GM23338 (cell line): ENCODE measurements at regions not wholly inside any gene's neighbourhood (a gene's known extent, or its start where the extent isn't known, plus 50 kb on each side); places are given as distances from the start of the nearest gene placed in this dataset.

Experiments used
- ATAC-seq: fragments of 200-7000 bp; cut with Tn5 transposase; 3 replicates; pipeline ENCODE4 v1.9.1; 2020
- DNase-seq: peaks from one replicate; pipeline ENCODE4 v3.0.0-alpha.2; 2015; ENCODE audit warnings: low spot score
- H2AFZ ChIP-seq: fragments of 200-600 bp; sonication (generic); 2 replicates; pipeline ENCODE4 v1.8.0; 2016; ENCODE audit warnings: antibody characterized with exemption, mild to moderate bottlenecking, moderate library complexity
- H3F3A ChIP-seq: fragments of 200-600 bp; sonication (generic); replicated peaks from 2 replicates; pipeline ENCODE4 v1.8.0; 2017; ENCODE audit warnings: antibody characterized with exemption, mixed run types, low read depth
- H3K27ac ChIP-seq: fragments of 200-600 bp; sonication (generic); 2 replicates; pipeline ENCODE4 v1.6.1; 2016; ENCODE audit warnings: low read depth
- H3K27me3 ChIP-seq: fragments of 200-600 bp; sonication (generic); 2 replicates; pipeline ENCODE4 v1.8.0; 2016; ENCODE audit warnings: mild to moderate bottlenecking, mixed run types, moderate library complexity; ENCODE audit not compliant: insufficient read depth
- H3K36me3 ChIP-seq: fragments of 200-600 bp; sonication (generic); 2 replicates; pipeline ENCODE4 v1.8.0; 2016; ENCODE audit warnings: mild to moderate bottlenecking; ENCODE audit not compliant: insufficient read depth
- H3K4me1 ChIP-seq: fragments of 200-600 bp; sonication (generic); 2 replicates; pipeline ENCODE4 v1.8.0; 2016; ENCODE audit warnings: mild to moderate bottlenecking, moderate library complexity; ENCODE audit not compliant: insufficient read depth
- H3K4me2 ChIP-seq: fragments of 200-600 bp; sonication (generic); 2 replicates; pipeline ENCODE4 v1.7.1; 2017; ENCODE audit warnings: mixed run types
- H3K4me3 ChIP-seq: fragments of 200-600 bp; sonication (generic); 2 replicates; pipeline ENCODE4 v1.6.1; 2016; ENCODE audit warnings: mixed run types
- H3K79me2 ChIP-seq: fragments of 200-600 bp; sonication (generic); replicated peaks from 2 replicates; pipeline ENCODE4 v1.8.0; 2017; ENCODE audit warnings: mild to moderate bottlenecking; ENCODE audit not compliant: insufficient read depth
- H3K9me2 ChIP-seq: fragments of 200-600 bp; sonication (generic); 2 replicates; pipeline ENCODE4 v1.8.0; 2017; ENCODE audit not compliant: insufficient read depth
- H4K20me1 ChIP-seq: fragments of 200-600 bp; sonication (generic); replicated peaks from 2 replicates; pipeline ENCODE4 v1.8.0; 2017; ENCODE audit warnings: mild to moderate bottlenecking; ENCODE audit not compliant: insufficient read depth
- H3K27ac Mint-ChIP-seq: 2 replicates; pipeline ENCODE4 v1.8.0; 2020; ENCODE audit warnings: inconsistent platforms, mild to moderate bottlenecking, moderate library complexity, mixed read lengths
- H3K27me3 Mint-ChIP-seq: 3 replicates; pipeline ENCODE4 v1.8.0; 2022; ENCODE audit warnings: low read depth, mild to moderate bottlenecking, moderate library complexity, mixed read lengths, inconsistent platforms; ENCODE audit not compliant: insufficient read depth, poor library complexity
- H3K36me3 Mint-ChIP-seq: 3 replicates; pipeline ENCODE4 v1.8.0; 2021; ENCODE audit warnings: low read depth, mild to moderate bottlenecking, inconsistent platforms, moderate library complexity, mixed read lengths
- H3K4me1 Mint-ChIP-seq: 3 replicates; pipeline ENCODE4 v1.8.0; 2020; ENCODE audit warnings: mild to moderate bottlenecking, inconsistent platforms, mixed read lengths
- H3K4me3 Mint-ChIP-seq: 3 replicates; pipeline ENCODE4 v1.8.0; 2021; ENCODE audit warnings: moderate library complexity, mild to moderate bottlenecking, inconsistent platforms, mixed read lengths
- H3K9me3 Mint-ChIP-seq: 3 replicates; pipeline ENCODE4 v1.8.0; 2020; ENCODE audit warnings: moderate library complexity, mild to moderate bottlenecking, inconsistent platforms, mixed read lengths
- CREB1 ChIP-seq: fragments of 250-450 bp; sonication (Bioruptor Pico); IDR thresholded peaks from 2 replicates; pipeline ENCODE4 v1.5.0; 2020; ENCODE audit warnings: low read depth, mild to moderate bottlenecking, moderate library complexity
- EZH2 ChIP-seq: fragments of 200-600 bp; sonication (generic); IDR thresholded peaks from one replicate; pipeline ENCODE4 v1.8.0; 2017; ENCODE audit warnings: antibody characterized with exemption, mild to moderate bottlenecking, low read depth; ENCODE audit not compliant: unreplicated experiment
- JUNB ChIP-seq: IDR thresholded peaks from one replicate; pipeline ENCODE4 v1.6.1; 2016; ENCODE audit warnings: antibody characterized with exemption; ENCODE audit not compliant: unreplicated experiment
- NANOG ChIP-seq: IDR thresholded peaks from 2 replicates; pipeline ENCODE4 v1.6.1; 2016; ENCODE audit warnings: antibody characterized with exemption, borderline replicate concordance
- STAT1 ChIP-seq: IDR thresholded peaks from one replicate; pipeline ENCODE4 v1.6.1; 2016; ENCODE audit warnings: antibody characterized with exemption; ENCODE audit not compliant: unreplicated experiment
- ZNF331 ChIP-seq: fragments of 250-450 bp; sonication (Bioruptor Pico); IDR thresholded peaks from 2 replicates; pipeline ENCODE4 v1.5.0; 2020; ENCODE audit warnings: low read depth, mild to moderate bottlenecking, moderate library complexity
- TF ChIP-seq, protein P1 (sequence below): fragments of 250-450 bp; sonication (Bioruptor Pico); IDR thresholded peaks from 2 replicates; pipeline ENCODE4 v1.5.0; 2020; ENCODE audit warnings: mild to moderate bottlenecking, moderate library complexity
- TF ChIP-seq, protein P2 (sequence below), 2 experiments: fragments of 200-600 bp in 1 of 2; sonication (generic) in 1 of 2; conservative IDR thresholded peaks; 2 replicates each; pipeline versions ENCODE4 v1.5.1 to v1.6.1; 2016 to 2017; ENCODE audit warnings: antibody characterized with exemption in 2 of 2, low read depth in 2 of 2, mild to moderate bottlenecking in 2 of 2, moderate library complexity in 1 of 2
- TF ChIP-seq, protein P3 (sequence below): IDR thresholded peaks from one replicate; pipeline ENCODE4 v1.6.1; 2018; ENCODE audit warnings: antibody characterized with exemption; ENCODE audit not compliant: unreplicated experiment

- TF ChIP-seq, protein P1, sequence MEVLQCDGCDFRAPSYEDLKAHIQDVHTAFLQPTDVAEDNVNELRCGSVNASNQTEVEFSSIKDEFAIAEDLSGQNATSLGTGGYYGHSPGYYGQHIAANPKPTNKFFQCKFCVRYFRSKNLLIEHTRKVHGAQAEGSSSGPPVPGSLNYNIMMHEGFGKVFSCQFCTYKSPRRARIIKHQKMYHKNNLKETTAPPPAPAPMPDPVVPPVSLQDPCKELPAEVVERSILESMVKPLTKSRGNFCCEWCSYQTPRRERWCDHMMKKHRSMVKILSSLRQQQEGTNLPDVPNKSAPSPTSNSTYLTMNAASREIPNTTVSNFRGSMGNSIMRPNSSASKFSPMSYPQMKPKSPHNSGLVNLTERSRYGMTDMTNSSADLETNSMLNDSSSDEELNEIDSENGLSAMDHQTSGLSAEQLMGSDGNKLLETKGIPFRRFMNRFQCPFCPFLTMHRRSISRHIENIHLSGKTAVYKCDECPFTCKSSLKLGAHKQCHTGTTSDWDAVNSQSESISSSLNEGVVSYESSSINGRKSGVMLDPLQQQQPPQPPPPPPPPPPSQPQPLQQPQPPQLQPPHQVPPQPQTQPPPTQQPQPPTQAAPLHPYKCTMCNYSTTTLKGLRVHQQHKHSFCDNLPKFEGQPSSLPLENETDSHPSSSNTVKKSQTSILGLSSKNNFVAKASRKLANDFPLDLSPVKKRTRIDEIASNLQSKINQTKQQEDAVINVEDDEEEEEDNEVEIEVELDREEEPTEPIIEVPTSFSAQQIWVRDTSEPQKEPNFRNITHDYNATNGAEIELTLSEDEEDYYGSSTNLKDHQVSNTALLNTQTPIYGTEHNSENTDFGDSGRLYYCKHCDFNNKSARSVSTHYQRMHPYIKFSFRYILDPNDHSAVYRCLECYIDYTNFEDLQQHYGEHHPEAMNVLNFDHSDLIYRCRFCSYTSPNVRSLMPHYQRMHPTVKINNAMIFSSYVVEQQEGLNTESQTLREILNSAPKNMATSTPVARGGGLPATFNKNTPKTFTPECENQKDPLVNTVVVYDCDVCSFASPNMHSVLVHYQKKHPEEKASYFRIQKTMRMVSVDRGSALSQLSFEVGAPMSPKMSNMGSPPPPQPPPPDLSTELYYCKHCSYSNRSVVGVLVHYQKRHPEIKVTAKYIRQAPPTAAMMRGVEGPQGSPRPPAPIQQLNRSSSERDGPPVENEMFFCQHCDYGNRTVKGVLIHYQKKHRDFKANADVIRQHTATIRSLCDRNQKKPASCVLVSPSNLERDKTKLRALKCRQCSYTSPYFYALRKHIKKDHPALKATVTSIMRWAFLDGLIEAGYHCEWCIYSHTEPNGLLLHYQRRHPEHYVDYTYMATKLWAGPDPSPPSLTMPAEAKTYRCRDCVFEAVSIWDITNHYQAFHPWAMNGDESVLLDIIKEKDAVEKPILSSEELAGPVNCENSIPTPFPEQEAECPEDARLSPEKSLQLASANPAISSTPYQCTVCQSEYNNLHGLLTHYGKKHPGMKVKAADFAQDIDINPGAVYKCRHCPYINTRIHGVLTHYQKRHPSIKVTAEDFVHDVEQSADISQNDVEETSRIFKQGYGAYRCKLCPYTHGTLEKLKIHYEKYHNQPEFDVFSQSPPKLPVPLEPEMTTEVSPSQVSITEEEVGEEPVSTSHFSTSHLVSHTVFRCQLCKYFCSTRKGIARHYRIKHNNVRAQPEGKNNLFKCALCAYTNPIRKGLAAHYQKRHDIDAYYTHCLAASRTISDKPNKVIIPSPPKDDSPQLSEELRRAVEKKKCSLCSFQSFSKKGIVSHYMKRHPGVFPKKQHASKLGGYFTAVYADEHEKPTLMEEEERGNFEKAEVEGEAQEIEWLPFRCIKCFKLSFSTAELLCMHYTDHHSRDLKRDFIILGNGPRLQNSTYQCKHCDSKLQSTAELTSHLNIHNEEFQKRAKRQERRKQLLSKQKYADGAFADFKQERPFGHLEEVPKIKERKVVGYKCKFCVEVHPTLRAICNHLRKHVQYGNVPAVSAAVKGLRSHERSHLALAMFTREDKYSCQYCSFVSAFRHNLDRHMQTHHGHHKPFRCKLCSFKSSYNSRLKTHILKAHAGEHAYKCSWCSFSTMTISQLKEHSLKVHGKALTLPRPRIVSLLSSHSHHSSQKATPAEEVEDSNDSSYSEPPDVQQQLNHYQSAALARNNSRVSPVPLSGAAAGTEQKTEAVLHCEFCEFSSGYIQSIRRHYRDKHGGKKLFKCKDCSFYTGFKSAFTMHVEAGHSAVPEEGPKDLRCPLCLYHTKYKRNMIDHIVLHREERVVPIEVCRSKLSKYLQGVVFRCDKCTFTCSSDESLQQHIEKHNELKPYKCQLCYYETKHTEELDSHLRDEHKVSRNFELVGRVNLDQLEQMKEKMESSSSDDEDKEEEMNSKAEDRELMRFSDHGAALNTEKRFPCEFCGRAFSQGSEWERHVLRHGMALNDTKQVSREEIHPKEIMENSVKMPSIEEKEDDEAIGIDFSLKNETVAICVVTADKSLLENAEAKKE (CRISPR knock-in tag) = no peak
- no peak for TF ChIP-seq JUNB
- no peak for TF ChIP-seq ZNF331 (CRISPR knock-in tag)
- TF ChIP-seq NANOG = no peak
- no peak for TF ChIP-seq STAT1
- TF ChIP-seq, protein P2, sequence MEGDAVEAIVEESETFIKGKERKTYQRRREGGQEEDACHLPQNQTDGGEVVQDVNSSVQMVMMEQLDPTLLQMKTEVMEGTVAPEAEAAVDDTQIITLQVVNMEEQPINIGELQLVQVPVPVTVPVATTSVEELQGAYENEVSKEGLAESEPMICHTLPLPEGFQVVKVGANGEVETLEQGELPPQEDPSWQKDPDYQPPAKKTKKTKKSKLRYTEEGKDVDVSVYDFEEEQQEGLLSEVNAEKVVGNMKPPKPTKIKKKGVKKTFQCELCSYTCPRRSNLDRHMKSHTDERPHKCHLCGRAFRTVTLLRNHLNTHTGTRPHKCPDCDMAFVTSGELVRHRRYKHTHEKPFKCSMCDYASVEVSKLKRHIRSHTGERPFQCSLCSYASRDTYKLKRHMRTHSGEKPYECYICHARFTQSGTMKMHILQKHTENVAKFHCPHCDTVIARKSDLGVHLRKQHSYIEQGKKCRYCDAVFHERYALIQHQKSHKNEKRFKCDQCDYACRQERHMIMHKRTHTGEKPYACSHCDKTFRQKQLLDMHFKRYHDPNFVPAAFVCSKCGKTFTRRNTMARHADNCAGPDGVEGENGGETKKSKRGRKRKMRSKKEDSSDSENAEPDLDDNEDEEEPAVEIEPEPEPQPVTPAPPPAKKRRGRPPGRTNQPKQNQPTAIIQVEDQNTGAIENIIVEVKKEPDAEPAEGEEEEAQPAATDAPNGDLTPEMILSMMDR (conservative IDR thresholded peaks at IDR 0.05; ENCODE audit: low read depth in 2 of 2) = no peak
- TF ChIP-seq CREB1 (CRISPR knock-in tag) = no peak
Observed at GRCh38 chr9:113769412-113769811, 106.7 kb upstream of the ZNF618 start (continued).

DNA sequence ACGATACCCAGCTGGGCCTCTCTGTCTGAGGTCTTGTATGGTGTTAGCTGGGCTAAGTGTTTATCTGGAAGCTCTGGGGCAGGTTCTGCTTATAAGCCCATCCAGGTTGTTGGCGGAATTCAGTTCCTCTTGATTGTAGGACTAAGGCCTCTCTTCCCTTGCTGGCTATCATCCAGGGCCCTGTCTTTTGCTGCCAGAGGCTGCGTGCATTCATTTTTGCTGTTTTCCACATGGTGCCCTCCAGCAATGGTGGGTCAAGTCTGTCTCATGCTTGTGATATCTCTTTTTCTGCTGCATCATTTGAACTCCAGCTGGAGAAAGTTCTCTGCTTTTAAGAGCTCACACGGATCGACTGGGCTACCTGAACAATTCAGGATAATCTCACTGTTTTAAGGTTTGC lies 105.7 kb upstream of the ZNF618 start:
- H2AFZ ChIP-seq = no peak overlapping the region; the same call in 1 of the 2 replicates
- no peaks in the 10 kb centered on the region for H3K4me1 ChIP-seq
- no peak overlapping the region for H3K4me2 ChIP-seq
- DNase-seq (no peak), ATAC-seq (no peak)
- Mint-ChIP-seq H3K27ac (no peak overlapping the region), H3K4me1 (no peaks in the 10 kb centered on the region), H3K4me3 (no peak overlapping the region), H3K36me3 (no peaks in the 10 kb centered on the region), H3K27me3 (peaks cover 3% of the 10 kb centered on the region), H3K9me3 (no peaks in the 10 kb centered on the region)
- H3K27me3 ChIP-seq = no peaks in the 10 kb centered on the region
- no peaks in the 10 kb centered on the region for H3K79me2 ChIP-seq
- no peaks in the 10 kb centered on the region for H3K9me2 ChIP-seq
- no peaks in the 10 kb centered on the region for H4K20me1 ChIP-seq
- H3K4me3 ChIP-seq = no peak overlapping the region
- H3F3A ChIP-seq = no peaks in the 10 kb centered on the region
- H3K27ac ChIP-seq = no peak overlapping the region
- TF ChIP-seq, protein P3, sequence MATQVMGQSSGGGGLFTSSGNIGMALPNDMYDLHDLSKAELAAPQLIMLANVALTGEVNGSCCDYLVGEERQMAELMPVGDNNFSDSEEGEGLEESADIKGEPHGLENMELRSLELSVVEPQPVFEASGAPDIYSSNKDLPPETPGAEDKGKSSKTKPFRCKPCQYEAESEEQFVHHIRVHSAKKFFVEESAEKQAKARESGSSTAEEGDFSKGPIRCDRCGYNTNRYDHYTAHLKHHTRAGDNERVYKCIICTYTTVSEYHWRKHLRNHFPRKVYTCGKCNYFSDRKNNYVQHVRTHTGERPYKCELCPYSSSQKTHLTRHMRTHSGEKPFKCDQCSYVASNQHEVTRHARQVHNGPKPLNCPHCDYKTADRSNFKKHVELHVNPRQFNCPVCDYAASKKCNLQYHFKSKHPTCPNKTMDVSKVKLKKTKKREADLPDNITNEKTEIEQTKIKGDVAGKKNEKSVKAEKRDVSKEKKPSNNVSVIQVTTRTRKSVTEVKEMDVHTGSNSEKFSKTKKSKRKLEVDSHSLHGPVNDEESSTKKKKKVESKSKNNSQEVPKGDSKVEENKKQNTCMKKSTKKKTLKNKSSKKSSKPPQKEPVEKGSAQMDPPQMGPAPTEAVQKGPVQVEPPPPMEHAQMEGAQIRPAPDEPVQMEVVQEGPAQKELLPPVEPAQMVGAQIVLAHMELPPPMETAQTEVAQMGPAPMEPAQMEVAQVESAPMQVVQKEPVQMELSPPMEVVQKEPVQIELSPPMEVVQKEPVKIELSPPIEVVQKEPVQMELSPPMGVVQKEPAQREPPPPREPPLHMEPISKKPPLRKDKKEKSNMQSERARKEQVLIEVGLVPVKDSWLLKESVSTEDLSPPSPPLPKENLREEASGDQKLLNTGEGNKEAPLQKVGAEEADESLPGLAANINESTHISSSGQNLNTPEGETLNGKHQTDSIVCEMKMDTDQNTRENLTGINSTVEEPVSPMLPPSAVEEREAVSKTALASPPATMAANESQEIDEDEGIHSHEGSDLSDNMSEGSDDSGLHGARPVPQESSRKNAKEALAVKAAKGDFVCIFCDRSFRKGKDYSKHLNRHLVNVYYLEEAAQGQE = no peak
- TF ChIP-seq EZH2 = no peak
- no peaks in the 10 kb centered on the region for H3K36me3 ChIP-seq
